Astrocyte of the cerebellum (primary cell): ENCODE measurements at regions not wholly inside any gene's neighbourhood (a gene's known extent, or its start where the extent isn't known, plus 50 kb on each side); places are given as distances from the start of the nearest gene placed in this dataset.
A peak's percentile ranks its signal among the peaks of the same experiment; 100 is the strongest.

ENCODE experiments used
- DNase-seq: peaks from one replicate; pipeline ENCODE4 v3.0.0-alpha.2; 2011; ENCODE audit warnings: low read depth
- H3K4me3 ChIP-seq: 2 replicates; pipeline ENCODE4 v1.5.1; 2011; ENCODE audit warnings: mild to moderate bottlenecking, low read depth, low read length, moderate library complexity
- in situ Hi-C: cut with HindIII; loops from 2 replicates; pipeline ENCODE4 v1.10.0; 2017; ENCODE audit warnings: low sequenced_read_pairs
- TF ChIP-seq, protein P1 (sequence below): IDR thresholded peaks from 2 replicates; pipeline ENCODE4 v1.5.1; 2012; ENCODE audit warnings: low read length, low read depth, moderate library complexity, mild to moderate bottlenecking; ENCODE audit errors: missing control alignments

DNA sequence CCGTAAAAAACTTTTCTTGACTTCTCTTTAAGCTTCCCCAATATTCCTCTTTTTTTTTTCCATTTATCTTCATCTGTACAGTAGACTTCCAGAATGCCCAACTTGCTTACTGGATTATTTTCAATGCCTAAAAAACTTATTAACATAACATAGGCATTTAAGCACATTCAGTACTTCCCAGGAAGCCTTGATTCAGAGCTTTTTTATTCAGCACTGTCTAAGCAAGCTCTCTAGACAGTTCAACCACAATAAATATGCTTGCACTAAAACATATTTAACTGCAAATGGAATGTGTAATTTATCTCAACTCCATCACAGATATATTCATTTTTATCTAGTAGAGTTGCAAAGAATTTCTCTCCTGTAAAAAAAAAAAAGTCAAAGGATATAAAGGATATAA, 997.8 kb downstream of the ARAP2 start:
- H3K4me3 ChIP-seq, result no peak overlapping the region
- TF ChIP-seq, protein P1, sequence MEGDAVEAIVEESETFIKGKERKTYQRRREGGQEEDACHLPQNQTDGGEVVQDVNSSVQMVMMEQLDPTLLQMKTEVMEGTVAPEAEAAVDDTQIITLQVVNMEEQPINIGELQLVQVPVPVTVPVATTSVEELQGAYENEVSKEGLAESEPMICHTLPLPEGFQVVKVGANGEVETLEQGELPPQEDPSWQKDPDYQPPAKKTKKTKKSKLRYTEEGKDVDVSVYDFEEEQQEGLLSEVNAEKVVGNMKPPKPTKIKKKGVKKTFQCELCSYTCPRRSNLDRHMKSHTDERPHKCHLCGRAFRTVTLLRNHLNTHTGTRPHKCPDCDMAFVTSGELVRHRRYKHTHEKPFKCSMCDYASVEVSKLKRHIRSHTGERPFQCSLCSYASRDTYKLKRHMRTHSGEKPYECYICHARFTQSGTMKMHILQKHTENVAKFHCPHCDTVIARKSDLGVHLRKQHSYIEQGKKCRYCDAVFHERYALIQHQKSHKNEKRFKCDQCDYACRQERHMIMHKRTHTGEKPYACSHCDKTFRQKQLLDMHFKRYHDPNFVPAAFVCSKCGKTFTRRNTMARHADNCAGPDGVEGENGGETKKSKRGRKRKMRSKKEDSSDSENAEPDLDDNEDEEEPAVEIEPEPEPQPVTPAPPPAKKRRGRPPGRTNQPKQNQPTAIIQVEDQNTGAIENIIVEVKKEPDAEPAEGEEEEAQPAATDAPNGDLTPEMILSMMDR, result no peak
- in situ Hi-C loops, result no loop called here
- no peak for DNase-seq

DNA sequence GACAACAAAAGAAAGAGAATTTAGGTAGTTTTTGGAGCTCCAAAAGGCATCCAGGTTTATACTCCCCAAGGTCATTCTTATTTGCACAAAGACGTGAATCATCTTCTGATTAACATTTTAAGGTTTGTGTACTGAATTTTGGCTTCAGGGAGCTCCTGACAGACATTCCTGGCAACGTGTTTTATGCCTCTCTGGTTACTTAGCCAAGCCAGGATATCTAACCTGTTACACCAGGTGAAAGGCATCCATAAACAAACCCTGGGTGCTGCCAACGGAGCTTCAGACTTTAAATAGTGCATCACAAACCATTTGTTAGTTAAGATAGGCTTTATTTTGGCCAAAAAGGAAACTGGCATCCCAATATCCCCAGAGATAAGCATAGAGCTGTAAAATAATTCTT, 997.3 kb downstream of the ARAP2 start:
- TF ChIP-seq, protein P1, result no peak
- no peak for DNase-seq
- in situ Hi-C loops, result no loop called here
- H3K4me3 ChIP-seq, result no peak overlapping the region

DNA sequence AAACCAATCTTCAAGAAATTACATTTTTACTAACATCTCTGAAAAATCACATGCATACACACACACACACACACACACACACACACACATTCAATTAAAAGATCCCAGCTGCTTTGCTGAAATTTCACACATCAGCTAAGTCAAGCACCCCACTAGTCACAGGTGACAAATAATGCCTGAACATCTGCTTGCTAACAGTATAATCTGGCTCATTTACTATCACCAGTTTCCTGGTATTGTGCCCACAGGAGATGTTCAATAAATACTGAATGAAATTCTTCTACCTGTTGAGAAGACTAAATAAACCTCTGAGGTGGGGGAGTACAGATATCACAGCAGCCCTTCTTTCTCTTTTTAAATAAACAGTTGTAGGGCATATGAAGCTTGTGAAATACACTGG, 994.0 kb downstream of the ARAP2 start:
- TF ChIP-seq, protein P1, result no peak

DNA sequence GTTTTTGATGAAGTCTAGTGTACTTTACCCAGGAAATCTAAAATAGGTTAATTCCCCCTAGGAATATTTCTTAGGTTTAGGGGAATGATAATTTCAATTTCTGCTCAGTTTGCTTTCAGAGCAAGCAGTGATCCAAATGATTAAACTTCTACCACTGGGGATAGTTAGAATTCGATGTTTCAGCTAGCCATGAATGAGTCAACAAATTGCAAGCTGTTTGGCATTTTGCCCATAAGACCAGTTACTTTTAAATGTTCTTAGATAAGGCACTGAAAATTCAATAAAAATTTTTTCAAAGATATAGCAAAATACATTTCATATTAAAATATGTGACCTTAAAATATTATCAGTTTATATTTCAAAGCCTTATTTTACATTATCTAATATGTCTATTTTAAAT, 993.6 kb downstream of the ARAP2 start:
- peak; percentile 6 for DNase-seq
- TF ChIP-seq, protein P1, result no peak
- no peak overlapping the region for H3K4me3 ChIP-seq
- in situ Hi-C loops, result no loop called here

More for the DNA sequence above, 994.0 kb downstream of the ARAP2 start:
- H3K4me3 ChIP-seq, result no peak overlapping the region
- in situ Hi-C loops, result no loop called here
- DNase-seq, result no peak

DNA sequence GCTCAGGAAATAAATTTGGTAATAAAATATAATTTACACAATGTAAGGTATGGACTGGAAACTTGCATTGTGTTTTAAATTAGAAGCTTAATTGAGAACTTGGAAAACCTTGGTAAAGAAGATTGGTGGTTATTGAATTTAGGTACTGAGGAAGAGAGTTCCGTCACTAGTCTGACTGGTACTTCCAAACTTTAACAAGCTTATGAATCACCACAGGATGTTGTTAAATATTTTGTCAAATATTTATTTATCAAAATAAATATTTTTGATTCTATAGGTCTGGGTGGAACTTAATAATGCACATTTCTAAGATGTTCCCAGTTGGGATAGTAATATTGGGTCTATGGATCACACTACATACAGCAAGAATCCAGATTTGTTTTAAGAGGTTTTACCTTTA, 992.2 kb downstream of the ARAP2 start:
- in situ Hi-C loops, result no loop called here
- no peak overlapping the region for H3K4me3 ChIP-seq
- TF ChIP-seq, protein P1, result no peak
- no peak for DNase-seq

DNA sequence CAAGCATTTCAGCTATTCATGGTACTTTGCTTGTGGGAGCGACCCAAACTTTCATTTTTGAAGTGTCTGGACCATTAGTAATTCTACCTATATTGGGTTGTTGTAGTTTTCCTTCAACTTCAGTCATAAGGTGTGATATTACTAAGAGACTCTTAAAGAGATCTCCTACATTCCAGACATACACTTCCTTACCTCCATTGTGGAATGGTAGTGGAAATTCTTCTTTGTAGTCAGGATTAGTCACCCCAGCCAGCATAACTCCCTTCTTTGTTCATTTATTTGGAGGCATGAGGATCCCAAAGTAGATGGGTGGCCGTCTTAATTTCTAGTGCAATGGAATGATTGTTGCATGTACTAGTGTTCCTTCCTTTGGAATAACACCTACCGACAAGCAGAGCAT, 991.4 kb downstream of the ARAP2 start:
- H3K4me3 ChIP-seq, result no peak overlapping the region
- TF ChIP-seq, protein P1, result no peak
- in situ Hi-C loops, result no loop called here
- DNase-seq, result no peak

DNA sequence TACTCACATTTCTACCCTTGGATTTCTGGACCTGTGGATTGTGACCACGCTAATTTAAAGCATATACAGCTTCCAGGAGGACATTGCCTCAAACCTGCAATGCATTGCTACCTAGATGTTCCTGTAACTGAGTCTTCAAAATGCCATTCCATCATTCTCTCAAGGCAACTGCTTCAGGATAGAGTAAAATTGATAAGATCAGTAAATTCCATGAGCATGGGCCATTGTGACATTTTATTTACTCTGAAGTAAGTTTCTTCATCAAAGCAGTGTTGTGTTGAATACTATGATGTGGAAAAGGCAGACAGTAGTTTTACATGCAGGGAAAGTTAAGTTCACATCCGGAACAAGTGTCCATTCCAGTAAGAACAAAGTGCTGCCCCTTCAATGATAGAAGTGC, 991.0 kb downstream of the ARAP2 start:
- in situ Hi-C loops, result no loop called here
- DNase-seq, result no peak
- TF ChIP-seq, protein P1, result no peak
- H3K4me3 ChIP-seq, result no peak overlapping the region
